ENCODE measurements at regions not wholly inside any gene's neighbourhood (a gene's known extent, or its start where the extent isn't known, plus 50 kb on each side); places are given as distances from the start of the nearest gene placed in this dataset.

DNA sequence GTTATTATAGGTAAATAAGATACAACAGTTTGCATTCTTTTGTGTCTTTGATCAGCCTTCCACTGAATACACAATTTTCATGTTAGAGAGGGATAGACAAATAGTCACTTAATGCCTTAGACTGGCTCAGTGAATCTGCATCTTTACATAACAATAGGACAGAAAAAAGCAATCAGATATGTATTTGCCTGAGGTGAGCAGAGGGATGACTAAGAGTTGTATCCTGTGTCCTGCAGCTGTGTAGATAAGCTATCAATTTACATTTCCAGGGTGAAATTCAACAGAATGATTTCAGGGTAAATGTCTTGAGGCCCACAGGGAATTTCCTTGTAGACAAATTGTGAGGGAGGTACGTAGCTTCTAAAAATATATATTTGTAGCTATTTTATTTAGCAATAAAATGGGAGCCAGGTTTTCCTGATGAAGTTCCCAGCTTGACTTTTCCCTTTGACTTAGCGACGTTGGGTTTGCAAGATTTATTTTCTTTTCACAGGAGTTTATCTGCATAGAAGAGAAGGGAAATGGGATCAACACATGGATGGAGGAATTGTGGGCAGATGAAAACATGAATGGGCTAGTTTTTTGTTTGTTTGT lies 586.1 kb upstream of the CDH6 start:
- TF ChIP-seq, protein P1, sequence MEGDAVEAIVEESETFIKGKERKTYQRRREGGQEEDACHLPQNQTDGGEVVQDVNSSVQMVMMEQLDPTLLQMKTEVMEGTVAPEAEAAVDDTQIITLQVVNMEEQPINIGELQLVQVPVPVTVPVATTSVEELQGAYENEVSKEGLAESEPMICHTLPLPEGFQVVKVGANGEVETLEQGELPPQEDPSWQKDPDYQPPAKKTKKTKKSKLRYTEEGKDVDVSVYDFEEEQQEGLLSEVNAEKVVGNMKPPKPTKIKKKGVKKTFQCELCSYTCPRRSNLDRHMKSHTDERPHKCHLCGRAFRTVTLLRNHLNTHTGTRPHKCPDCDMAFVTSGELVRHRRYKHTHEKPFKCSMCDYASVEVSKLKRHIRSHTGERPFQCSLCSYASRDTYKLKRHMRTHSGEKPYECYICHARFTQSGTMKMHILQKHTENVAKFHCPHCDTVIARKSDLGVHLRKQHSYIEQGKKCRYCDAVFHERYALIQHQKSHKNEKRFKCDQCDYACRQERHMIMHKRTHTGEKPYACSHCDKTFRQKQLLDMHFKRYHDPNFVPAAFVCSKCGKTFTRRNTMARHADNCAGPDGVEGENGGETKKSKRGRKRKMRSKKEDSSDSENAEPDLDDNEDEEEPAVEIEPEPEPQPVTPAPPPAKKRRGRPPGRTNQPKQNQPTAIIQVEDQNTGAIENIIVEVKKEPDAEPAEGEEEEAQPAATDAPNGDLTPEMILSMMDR (IDR thresholded peaks at IDR 0.05; ENCODE audit: borderline replicate concordance, control extremely low read depth, extremely low read depth, insufficient read depth, missing control alignments) = no peak
- in situ Hi-C loops (cut with MboI; ENCODE audit: low sequenced_read_pairs, unreplicated experiment) = no loop called here
- DNase-seq (ENCODE audit: low spot score) = no peak

DNA sequence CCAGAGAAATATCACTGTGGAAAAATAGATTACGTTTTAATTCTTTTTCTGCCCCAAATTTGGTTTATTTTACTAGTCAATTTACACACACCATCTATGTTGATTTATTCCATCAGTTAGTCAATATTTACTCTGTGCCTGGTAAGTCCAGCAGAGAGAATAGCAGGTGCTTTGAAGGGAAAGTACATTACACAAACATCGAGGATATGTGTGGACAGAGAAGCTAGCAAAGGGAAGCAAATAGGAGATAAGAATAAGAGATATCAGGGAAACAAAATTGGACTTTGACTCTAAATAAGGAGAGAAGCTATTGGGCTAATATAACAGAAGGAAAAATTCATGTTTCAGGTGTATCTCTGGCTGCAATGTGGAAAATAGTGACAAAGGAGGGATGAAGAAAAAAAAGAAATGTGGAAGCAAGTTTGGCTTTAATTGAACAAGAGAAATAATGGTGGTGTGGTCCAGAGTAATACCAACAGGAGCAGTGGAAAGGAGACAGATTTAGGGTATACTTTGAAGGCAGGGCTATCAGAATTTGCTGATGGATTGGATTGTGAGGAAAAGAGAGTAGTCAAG lies 587.7 kb upstream of the CDH6 start:
- in situ Hi-C loops (cut with MboI; ENCODE audit: low sequenced_read_pairs, unreplicated experiment) = no loop called here
- no peak for DNase-seq (ENCODE audit: low spot score)

DNA sequence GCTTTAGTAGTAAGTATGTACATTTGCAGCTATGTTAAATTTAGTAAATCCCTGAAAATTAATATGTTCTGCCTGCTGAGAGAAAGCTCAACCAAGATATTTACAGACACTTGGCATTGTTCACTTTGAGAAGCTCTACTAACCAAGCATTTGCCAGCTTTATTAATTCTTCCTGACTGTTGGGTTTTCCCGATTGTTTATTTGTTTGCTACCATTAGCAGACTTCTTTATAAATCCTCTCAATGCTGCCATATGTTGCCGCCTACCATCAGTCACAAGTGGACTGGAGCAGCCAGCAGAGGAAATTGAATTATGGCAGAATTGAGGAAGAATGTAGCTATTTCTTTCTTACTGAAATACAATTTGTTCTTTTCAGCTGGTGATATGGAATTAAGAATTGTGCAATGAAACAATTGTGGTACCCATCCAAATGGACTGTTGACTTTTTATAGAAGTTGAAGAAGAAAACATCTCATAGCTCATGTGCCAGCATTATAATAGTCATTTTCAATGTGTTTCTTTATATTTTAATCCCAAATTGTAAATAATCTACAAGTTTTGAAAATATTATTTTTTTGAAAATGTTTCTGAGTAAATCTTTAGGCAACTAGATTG lies 588.7 kb upstream of the CDH6 start:
- no peak for DNase-seq (ENCODE audit: low spot score)
- TF ChIP-seq, protein P1 (IDR thresholded peaks at IDR 0.05; ENCODE audit: borderline replicate concordance, control extremely low read depth, extremely low read depth, insufficient read depth, missing control alignments) = no peak
- in situ Hi-C loops (cut with MboI; ENCODE audit: low sequenced_read_pairs, unreplicated experiment) = no loop called here

More for the DNA sequence above, 587.7 kb upstream of the CDH6 start:
- TF ChIP-seq, protein P1 (IDR thresholded peaks at IDR 0.05; ENCODE audit: borderline replicate concordance, control extremely low read depth, extremely low read depth, insufficient read depth, missing control alignments) = no peak

DNA sequence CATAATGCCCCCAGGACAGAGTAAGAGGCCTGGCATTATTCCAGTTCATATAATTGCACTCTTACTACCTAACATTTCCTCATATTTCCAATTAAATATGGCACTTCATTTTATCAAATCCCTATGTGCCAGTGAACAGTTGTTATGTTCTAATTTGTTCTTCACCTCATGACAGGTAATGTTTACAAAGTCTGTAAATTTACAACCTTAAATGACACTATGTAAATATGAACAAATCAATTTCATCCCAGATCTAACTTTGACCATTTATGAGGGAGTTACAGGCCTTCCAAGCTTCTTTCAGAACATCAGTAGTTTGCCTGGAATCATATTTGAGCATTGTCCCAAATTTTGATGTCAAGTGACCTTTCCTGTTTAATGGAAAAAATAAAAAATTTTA lies 592.6 kb upstream of the CDH6 start:
- DNase-seq (ENCODE audit: low spot score) = no peak
- in situ Hi-C loops (cut with MboI; ENCODE audit: low sequenced_read_pairs, unreplicated experiment) = no loop called here
- TF ChIP-seq, protein P1 (IDR thresholded peaks at IDR 0.05; ENCODE audit: borderline replicate concordance, control extremely low read depth, extremely low read depth, insufficient read depth, missing control alignments) = no peak

DNA sequence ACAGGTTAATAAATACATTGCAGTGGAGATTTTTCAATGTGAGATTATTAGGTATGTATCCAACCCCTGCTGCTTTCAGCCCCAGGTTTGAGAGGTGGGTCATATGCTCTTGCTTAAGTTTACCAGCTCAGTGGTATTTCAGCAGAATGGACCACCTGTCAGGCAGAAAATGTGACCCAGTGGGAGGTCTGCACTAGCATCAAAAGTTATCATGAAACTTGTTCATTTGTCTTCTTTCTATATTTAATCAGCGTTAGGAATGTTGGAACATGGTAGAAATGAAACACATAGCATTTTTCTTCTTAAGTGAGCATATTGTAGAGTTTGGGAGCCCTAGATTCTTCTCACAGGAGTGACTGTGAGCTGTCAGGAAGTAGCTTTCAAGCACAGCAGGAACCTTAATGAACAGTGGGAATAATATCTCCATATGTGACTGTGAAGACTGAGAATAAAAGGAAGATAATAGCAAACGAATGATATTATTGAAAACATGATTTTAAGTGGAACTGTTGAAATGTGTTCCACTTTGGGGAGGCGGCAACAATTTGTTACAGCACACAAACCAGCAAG lies 596.9 kb upstream of the CDH6 start:
- in situ Hi-C loops (cut with MboI; ENCODE audit: low sequenced_read_pairs, unreplicated experiment) = no loop called here
- TF ChIP-seq, protein P1 (IDR thresholded peaks at IDR 0.05; ENCODE audit: borderline replicate concordance, control extremely low read depth, extremely low read depth, insufficient read depth, missing control alignments) = no peak
- no peak for DNase-seq (ENCODE audit: low spot score)

DNA sequence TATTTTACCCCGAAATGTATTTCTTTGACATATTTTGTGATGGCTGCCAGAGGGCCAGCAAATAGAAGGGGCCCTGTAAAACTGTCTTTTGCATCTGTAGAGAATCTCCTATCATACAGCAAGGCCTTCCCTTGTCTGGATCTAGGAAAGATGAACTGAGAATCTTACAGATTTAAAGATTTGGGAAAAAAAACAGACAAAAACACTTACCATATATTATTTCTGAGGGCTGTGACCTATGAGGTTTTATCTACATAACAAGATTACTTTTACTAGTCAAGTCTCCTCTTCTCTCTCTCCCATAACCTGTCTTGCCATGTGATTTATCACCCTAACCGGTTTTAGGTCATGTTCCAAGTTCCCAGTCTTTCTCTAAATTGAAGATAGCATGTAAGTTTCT lies 599.2 kb upstream of the CDH6 start:
- in situ Hi-C loops (cut with MboI; ENCODE audit: low sequenced_read_pairs, unreplicated experiment) = no loop called here
- TF ChIP-seq, protein P1 (IDR thresholded peaks at IDR 0.05; ENCODE audit: borderline replicate concordance, control extremely low read depth, extremely low read depth, insufficient read depth, missing control alignments) = no peak
- DNase-seq (ENCODE audit: low spot score) = no peak

All from GM13976 (cell line).